HepG2 (cell line): ENCODE measurements at regions not wholly inside any gene's neighbourhood (a gene's known extent, or its start where the extent isn't known, plus 50 kb on each side); places are given as distances from the start of the nearest gene placed in this dataset.

Experiments
- ATAC-seq: fragments of 200-7000 bp; cut with Tn5 transposase; 3 replicates; pipeline ENCODE4 v1.9.1; 2020; ENCODE audit warnings: mild to moderate bottlenecking, moderate library complexity
- BruUV-seq: library from RNA; stranded (reverse); fragments of 400-500 nt; replicated peaks from 2 replicates; lab custom pipeline; 2021; lab: Mats Ljungman, UMichigan
- CTCF ChIA-PET: fragments of 300-600 bp; formaldehyde crosslinking; extraction: SDS; loops from one replicate; lab custom pipeline; 2021; ENCODE audit warnings: low total read pairs, inconsistent platforms, low intra/inter-chr PET ratio; lab: Yijun Ruan, JAX
- POLR2A ChIA-PET: fragments of 350-600 bp; sonication (Branson Sonifier 250); formaldehyde crosslinking; loops from one replicate; lab custom pipeline; 2020; ENCODE audit warnings: antibody characterized with exemption, inconsistent platforms; lab: Yijun Ruan, JAX
- DNase-seq: peaks from one replicate; pipeline ENCODE4 v3.0.0-alpha.2; 2015; ENCODE audit warnings: low spot score
- FAIRE-seq: peaks from 3 replicates; lab custom pipeline; 2011; peaks lifted over from hg19 to GRCh38; lab: Jason Lieb, UNC
- H2AFZ ChIP-seq: one replicate; pipeline ENCODE4 v1.6.1; 2011; ENCODE audit warnings: low read length, inconsistent platforms
- H3K27ac ChIP-seq: fragments of 300-600 bp; 3 replicates; pipeline ENCODE4 v1.8.0; 2011; ENCODE audit warnings: mixed run types, mild to moderate bottlenecking, mixed read lengths, low read length, inconsistent platforms; ENCODE audit not compliant: insufficient read depth; ENCODE audit errors: extremely low read length
- H3K27me3 ChIP-seq, 2 experiments: fragments of 200-600 bp in 1 of 2; 2 replicates in 1 of 2; 3 replicates in 1 of 2; pipeline versions ENCODE4 v1.6.0 to v1.8.0; 2011; ENCODE audit warnings: low read length in 2 of 2, mild to moderate bottlenecking in 2 of 2, moderate library complexity in 2 of 2, inconsistent platforms in 1 of 2; ENCODE audit not compliant: insufficient read depth in 2 of 2, control insufficient read depth in 1 of 2
- H3K36me3 ChIP-seq, 2 experiments: fragments of 200-600 bp in 1 of 2; replicated peaks in 1 of 2; 2 replicates in 1 of 2; 3 replicates in 1 of 2; pipeline versions ENCODE4 v1.5.1 to v1.8.0; 2011; ENCODE audit warnings: low read length in 2 of 2, inconsistent platforms in 1 of 2; ENCODE audit not compliant: insufficient read depth in 2 of 2, control insufficient read depth in 1 of 2
- H3K4me1 ChIP-seq: 2 replicates; pipeline ENCODE4 v1.5.1; 2012; ENCODE audit warnings: low read length, inconsistent platforms; ENCODE audit not compliant: insufficient read depth
- H3K4me2 ChIP-seq: 2 replicates; pipeline ENCODE4 v1.6.0; 2011; ENCODE audit warnings: low read depth, low read length, inconsistent platforms
- H3K4me3 ChIP-seq, 3 experiments: fragments of 200-600 bp in 1 of 3; sonication (generic), shearing (Covaris generic) in 1 of 3; replicated peaks in 1 of 3; 2 replicates each; pipeline ENCODE4 v1.5.1; 2011 to 2016; ENCODE audit warnings: low read length in 3 of 3, inconsistent platforms in 2 of 3, low read depth in 2 of 3, mild to moderate bottlenecking in 2 of 3, control low read depth in 1 of 3, mixed read lengths in 1 of 3; ENCODE audit not compliant: insufficient read depth in 1 of 3
- H3K79me2 ChIP-seq: one replicate; pipeline ENCODE4 v1.6.1; 2011; ENCODE audit warnings: low read length, inconsistent platforms; ENCODE audit not compliant: insufficient read depth
- H3K9ac ChIP-seq: 2 replicates; pipeline ENCODE4 v1.6.0; 2011; ENCODE audit warnings: mild to moderate bottlenecking, low read depth, low read length, inconsistent platforms; ENCODE audit not compliant: insufficient read depth
- H3K9me3 ChIP-seq: 2 replicates; pipeline ENCODE4 v1.5.1; 2012; ENCODE audit warnings: mild to moderate bottlenecking, low read length
- H4K20me1 ChIP-seq: 2 replicates; pipeline ENCODE4 v1.6.0; 2011; ENCODE audit warnings: inconsistent platforms, mild to moderate bottlenecking, low read length, moderate library complexity; ENCODE audit not compliant: insufficient read depth
- BHLHE40 ChIP-seq: IDR thresholded peaks from 2 replicates; pipeline ENCODE4 v1.6.1; 2011; ENCODE audit warnings: low read length, improper control_type of control experiment
- CENPT ChIP-seq: sonication (generic); formaldehyde crosslinking; IDR thresholded peaks from 2 replicates; pipeline ENCODE4 v1.8.0; 2022; ENCODE audit warnings: low read depth, mild to moderate bottlenecking, moderate library complexity, missing genetic modification reagents
- IRX3 ChIP-seq: sonication (generic); formaldehyde crosslinking; IDR thresholded peaks from 2 replicates; pipeline ENCODE4 v1.8.1; 2023; ENCODE audit warnings: mild to moderate bottlenecking, low read depth, missing genetic modification reagents, borderline replicate concordance
- MAFK ChIP-seq, 2 experiments: IDR thresholded peaks in 1 of 2; conservative IDR thresholded peaks in 1 of 2; 2 replicates each; pipeline ENCODE4 v1.6.1; 2011; ENCODE audit warnings: improper control_type of control experiment in 2 of 2, low read length in 2 of 2
- PRMT3 ChIP-seq: sonication (generic); formaldehyde crosslinking; IDR thresholded peaks from 2 replicates; pipeline ENCODE4 v1.8.1; 2022; ENCODE audit warnings: low read depth, mild to moderate bottlenecking, moderate library complexity, missing genetic modification reagents, borderline replicate concordance
- U2AF1 ChIP-seq: fragments of 200-400 bp; formaldehyde crosslinking; optimal IDR thresholded peaks from 2 replicates; pipeline ENCODE3; 2017; ENCODE audit warnings: mild to moderate bottlenecking, low read depth, low read length
- ZBTB20 ChIP-seq: sonication (generic); formaldehyde crosslinking; IDR thresholded peaks from 2 replicates; pipeline ENCODE4 v1.8.1; 2023; ENCODE audit warnings: missing genetic modification reagents, low read depth, mild to moderate bottlenecking, borderline replicate concordance
- ZNF136 ChIP-seq: sonication (generic); formaldehyde crosslinking; IDR thresholded peaks from 2 replicates; pipeline ENCODE4 v1.8.1; 2022; ENCODE audit warnings: low read depth, mild to moderate bottlenecking, moderate library complexity, missing genetic modification reagents
- WGBS: methylation state at CpG from one replicate; pipeline ENCODE4 v1.1.6; 2017; ENCODE audit warnings: low lambda C conversion rate; 5-methylcytosine and 5-hydroxymethylcytosine counted together
- in situ Hi-C: cut with HindIII; loops from 2 replicates; pipeline ENCODE4 v1.10.0; 2017; ENCODE audit warnings: low pct_unique_long_range_greater_than_20kb; ENCODE audit not compliant: extremely low pct_ligation_motif_present
- intact Hi-C: fragments of 100-400 bp; cut with micrococcal nuclease; formaldehyde crosslinking; loops from one replicate; pipeline ENCODE4 v1.10.0; 2022; ENCODE audit not compliant: unreplicated experiment
- TF ChIP-seq, protein P1 (sequence below), 2 experiments: sonication (generic) in 1 of 2; formaldehyde crosslinking in 1 of 2; IDR thresholded peaks; 2 replicates each; pipeline versions ENCODE4 v1.4.0 to v1.6.1; 2018 to 2020; ENCODE audit warnings: missing genetic modification reagents in 2 of 2, borderline replicate concordance in 1 of 2, low read depth in 1 of 2, mild to moderate bottlenecking in 1 of 2, missing biosample characterization in 1 of 2
- TF ChIP-seq, protein P2 (sequence below): sonication (generic); formaldehyde crosslinking; IDR thresholded peaks from 2 replicates; pipeline ENCODE4 v1.9.0; 2021; ENCODE audit warnings: missing genetic modification reagents, mild to moderate bottlenecking, borderline replicate concordance
- TF ChIP-seq, protein P3 (sequence below): sonication (generic); formaldehyde crosslinking; conservative IDR thresholded peaks from 2 replicates; pipeline ENCODE4 v1.4.0; 2020; ENCODE audit warnings: mild to moderate bottlenecking, missing genetic modification reagents, moderate library complexity

DNA sequence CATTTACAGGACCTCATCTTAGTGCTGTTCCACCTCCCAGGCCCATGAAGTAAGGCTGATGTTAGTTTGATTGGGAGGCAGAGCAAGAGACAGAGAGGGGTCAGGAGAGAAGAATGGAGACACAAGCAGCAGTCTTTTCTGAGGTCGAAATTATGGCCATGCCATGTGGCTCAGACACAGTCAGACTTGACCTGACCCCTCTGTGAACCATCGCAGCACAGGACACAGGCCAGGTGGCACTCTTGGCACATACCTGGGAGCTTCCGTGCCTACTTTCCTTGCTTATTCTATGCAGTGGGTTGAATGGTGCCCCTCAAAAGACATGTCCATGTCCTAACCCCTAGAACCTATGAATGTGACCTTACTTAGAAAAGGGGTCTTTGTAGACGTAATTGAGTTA, 254.9 kb downstream of the MAFB start:
- DNase-seq (no peak), FAIRE-seq (no peak), ATAC-seq (no peak)
- Histone ChIP-seq H3K36me3 (no peaks in the 10 kb centered on the region), H3K4me3 (no peak overlapping the region), H3K27me3 (no peaks in the 10 kb centered on the region), H3K4me2 (no peak overlapping the region), H2AFZ (no peak overlapping the region), H3K27ac (no peak overlapping the region), H4K20me1 (no peaks in the 10 kb centered on the region), H3K4me1 (no peaks in the 10 kb centered on the region), H3K79me2 (no peaks in the 10 kb centered on the region), H3K9ac (no peak overlapping the region), H3K9me3 (no peaks in the 10 kb centered on the region)
- TF ChIP-seq PRMT3, result no peak
- no peak for TF ChIP-seq U2AF1
- TF ChIP-seq, protein P1, sequence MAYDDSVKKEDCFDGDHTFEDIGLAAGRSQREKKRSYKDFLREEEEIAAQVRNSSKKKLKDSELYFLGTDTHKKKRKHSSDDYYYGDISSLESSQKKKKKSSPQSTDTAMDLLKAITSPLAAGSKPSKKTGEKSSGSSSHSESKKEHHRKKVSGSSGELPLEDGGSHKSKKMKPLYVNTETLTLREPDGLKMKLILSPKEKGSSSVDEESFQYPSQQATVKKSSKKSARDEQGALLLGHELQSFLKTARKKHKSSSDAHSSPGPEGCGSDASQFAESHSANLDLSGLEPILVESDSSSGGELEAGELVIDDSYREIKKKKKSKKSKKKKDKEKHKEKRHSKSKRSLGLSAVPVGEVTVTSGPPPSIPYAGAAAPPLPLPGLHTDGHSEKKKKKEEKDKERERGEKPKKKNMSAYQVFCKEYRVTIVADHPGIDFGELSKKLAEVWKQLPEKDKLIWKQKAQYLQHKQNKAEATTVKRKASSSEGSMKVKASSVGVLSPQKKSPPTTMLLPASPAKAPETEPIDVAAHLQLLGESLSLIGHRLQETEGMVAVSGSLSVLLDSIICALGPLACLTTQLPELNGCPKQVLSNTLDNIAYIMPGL (CRISPR knock-in tag; IDR thresholded peaks at IDR 0.05; ENCODE audit: borderline replicate concordance in 1 of 2, low read depth in 1 of 2), result no peak
- WGBS, result 18% methylated on average over 4 of the region's 4 CpGs
- in situ Hi-C loops (no loop called here), intact Hi-C loops (no loop called here)
- POLR2A ChIA-PET, result no interaction called here
- no TSS peak for BruUV-seq
- CTCF ChIA-PET, result no interaction called here

DNA sequence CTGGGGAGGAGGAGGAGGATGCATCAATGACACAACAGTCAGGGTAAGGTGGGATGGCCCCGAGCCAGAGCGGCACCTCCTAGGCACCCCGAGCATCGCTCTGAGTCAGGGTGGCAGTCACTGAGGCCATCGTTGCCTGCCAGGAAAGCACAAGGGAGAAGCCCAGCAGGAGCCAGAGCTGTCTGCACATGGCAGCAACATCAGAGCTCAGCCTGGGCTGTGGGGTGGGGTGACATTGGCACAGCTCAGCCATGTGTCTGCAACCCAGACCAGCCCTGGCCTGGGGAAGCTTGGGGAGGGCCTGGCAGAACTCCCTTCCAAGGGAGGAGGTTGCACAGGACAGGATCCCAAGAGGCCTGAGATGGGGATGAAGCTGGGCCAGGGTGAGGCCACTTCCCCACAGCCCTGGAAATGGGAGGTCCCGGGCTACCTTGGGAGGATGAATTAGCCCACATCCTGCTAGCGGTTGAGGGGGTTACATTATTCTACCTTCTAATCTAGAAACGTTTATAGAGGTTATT, 255.6 kb downstream of the MAFB start:
- H3K27ac ChIP-seq, result no peak overlapping the region
- WGBS, result 22% methylated on average over 8 of the region's 8 CpGs
- H3K9ac ChIP-seq, result no peak overlapping the region
- H3K4me2 ChIP-seq, result no peak overlapping the region
- BruUV-seq, result no TSS peak
- CTCF ChIA-PET, result no interaction called here
- no peaks in the 10 kb centered on the region for H3K36me3 ChIP-seq
- H4K20me1 ChIP-seq, result no peaks in the 10 kb centered on the region
- POLR2A ChIA-PET, result no interaction called here
- H3K79me2 ChIP-seq, result no peaks in the 10 kb centered on the region
- no peaks in the 10 kb centered on the region for H3K27me3 ChIP-seq
- no peak for DNase-seq
- intact Hi-C loops, result no loop called here
- H3K4me1 ChIP-seq, result no peaks in the 10 kb centered on the region
- H2AFZ ChIP-seq, result no peak overlapping the region
- no peaks in the 10 kb centered on the region for H3K9me3 ChIP-seq
- no peak for FAIRE-seq
- ATAC-seq, result no peak
- in situ Hi-C loops, result no loop called here
- no peak overlapping the region for H3K4me3 ChIP-seq
- TF ChIP-seq MAFK (conservative IDR thresholded peaks at IDR 0.05 in 1 of 2, IDR thresholded peaks at IDR 0.05 in 1 of 2; ENCODE audit: low read length in 2 of 2) (no peak), ZNF136 (CRISPR knock-in tag) (no peak), IRX3 (CRISPR knock-in tag) (no peak), BHLHE40 (no peak), CENPT (CRISPR knock-in tag) (no peak), ZBTB20 (CRISPR knock-in tag) (no peak)
- TF ChIP-seq, protein P2, sequence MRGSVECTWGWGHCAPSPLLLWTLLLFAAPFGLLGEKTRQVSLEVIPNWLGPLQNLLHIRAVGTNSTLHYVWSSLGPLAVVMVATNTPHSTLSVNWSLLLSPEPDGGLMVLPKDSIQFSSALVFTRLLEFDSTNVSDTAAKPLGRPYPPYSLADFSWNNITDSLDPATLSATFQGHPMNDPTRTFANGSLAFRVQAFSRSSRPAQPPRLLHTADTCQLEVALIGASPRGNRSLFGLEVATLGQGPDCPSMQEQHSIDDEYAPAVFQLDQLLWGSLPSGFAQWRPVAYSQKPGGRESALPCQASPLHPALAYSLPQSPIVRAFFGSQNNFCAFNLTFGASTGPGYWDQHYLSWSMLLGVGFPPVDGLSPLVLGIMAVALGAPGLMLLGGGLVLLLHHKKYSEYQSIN, result no peak
- TF ChIP-seq, protein P3, sequence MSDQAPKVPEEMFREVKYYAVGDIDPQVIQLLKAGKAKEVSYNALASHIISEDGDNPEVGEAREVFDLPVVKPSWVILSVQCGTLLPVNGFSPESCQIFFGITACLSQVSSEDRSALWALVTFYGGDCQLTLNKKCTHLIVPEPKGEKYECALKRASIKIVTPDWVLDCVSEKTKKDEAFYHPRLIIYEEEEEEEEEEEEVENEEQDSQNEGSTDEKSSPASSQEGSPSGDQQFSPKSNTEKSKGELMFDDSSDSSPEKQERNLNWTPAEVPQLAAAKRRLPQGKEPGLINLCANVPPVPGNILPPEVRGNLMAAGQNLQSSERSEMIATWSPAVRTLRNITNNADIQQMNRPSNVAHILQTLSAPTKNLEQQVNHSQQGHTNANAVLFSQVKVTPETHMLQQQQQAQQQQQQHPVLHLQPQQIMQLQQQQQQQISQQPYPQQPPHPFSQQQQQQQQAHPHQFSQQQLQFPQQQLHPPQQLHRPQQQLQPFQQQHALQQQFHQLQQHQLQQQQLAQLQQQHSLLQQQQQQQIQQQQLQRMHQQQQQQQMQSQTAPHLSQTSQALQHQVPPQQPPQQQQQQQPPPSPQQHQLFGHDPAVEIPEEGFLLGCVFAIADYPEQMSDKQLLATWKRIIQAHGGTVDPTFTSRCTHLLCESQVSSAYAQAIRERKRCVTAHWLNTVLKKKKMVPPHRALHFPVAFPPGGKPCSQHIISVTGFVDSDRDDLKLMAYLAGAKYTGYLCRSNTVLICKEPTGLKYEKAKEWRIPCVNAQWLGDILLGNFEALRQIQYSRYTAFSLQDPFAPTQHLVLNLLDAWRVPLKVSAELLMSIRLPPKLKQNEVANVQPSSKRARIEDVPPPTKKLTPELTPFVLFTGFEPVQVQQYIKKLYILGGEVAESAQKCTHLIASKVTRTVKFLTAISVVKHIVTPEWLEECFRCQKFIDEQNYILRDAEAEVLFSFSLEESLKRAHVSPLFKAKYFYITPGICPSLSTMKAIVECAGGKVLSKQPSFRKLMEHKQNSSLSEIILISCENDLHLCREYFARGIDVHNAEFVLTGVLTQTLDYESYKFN (CRISPR knock-in tag), result no peak
